NB4 (cell line): ENCODE measurements at regions not wholly inside any gene's neighbourhood (a gene's known extent, or its start where the extent isn't known, plus 50 kb on each side); places are given as distances from the start of the nearest gene placed in this dataset.

Experiments
- DNase-seq: peaks from one replicate; pipeline ENCODE4 v3.0.0; 2010; ENCODE audit warnings: low read depth
- H3K4me3 ChIP-seq: one replicate; pipeline ENCODE4 v1.5.1; 2011; ENCODE audit warnings: mild to moderate bottlenecking, low read depth, low read length, moderate library complexity
- CTCF ChIP-seq: IDR thresholded peaks from one replicate; pipeline ENCODE4 v1.5.1; 2012; ENCODE audit warnings: low read depth, low read length
- MAX ChIP-seq: IDR thresholded peaks from 2 replicates; pipeline ENCODE4 v1.6.1; 2011; ENCODE audit warnings: low read depth, low read length
- MYC ChIP-seq: IDR thresholded peaks from 2 replicates; pipeline ENCODE4 v1.6.1; 2011; ENCODE audit warnings: low read depth, low read length
- POLR2A ChIP-seq: IDR thresholded peaks from 2 replicates; pipeline ENCODE4 v1.6.1; 2011; ENCODE audit warnings: mild to moderate bottlenecking; ENCODE audit not compliant: insufficient read length; ENCODE audit errors: extremely low read depth

DNA sequence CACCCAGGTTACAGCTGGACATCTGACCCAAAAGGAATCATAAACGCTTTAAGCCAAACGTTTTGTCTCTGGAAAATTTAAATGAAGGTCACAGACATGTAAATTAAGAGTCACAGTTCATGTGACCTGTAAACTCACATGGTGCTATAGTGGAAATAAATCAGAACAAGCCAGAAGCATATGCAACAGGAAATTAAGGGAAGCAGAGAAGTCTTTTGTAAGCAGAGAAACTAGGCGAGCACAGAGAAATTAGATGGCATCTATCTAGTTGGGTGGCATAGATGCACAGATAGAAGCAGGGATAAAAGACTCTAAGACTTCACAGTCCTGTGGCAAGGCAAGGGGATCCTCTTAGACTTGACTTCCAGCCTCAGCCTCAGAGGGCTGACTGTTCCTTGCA, 264.8 kb downstream of the GASK1B start:
- no peak for TF ChIP-seq MYC
- no peak for TF ChIP-seq MAX
- TF ChIP-seq POLR2A, result no peak
- no peak for TF ChIP-seq CTCF
- DNase-seq, result no peak
- H3K4me3 ChIP-seq, result no peak overlapping the region

GRCh38 chr4:157907226-157907946, 265.4 kb downstream of the GASK1B start:
- H3K4me3 ChIP-seq, result no peak overlapping the region
- TF ChIP-seq POLR2A (no peak), CTCF (no peak), MAX (no peak), MYC (no peak)
- no peak for DNase-seq

- TF ChIP-seq POLR2A, result no peak
- no peak for TF ChIP-seq CTCF
- TF ChIP-seq MAX, result no peak
- no peak for TF ChIP-seq MYC
- no peak overlapping the region for H3K4me3 ChIP-seq
- DNase-seq, result no peak
These were observed 273.8 kb downstream of the GASK1B start for GRCh38 chr4:157898836-157899605.

- H3K4me3 ChIP-seq, result no peak overlapping the region
- DNase-seq, result no peak
- TF ChIP-seq MAX (no peak), POLR2A (no peak), CTCF (no peak), MYC (no peak)
These were observed 274.9 kb downstream of the GASK1B start for GRCh38 chr4:157897855-157898370.

DNA sequence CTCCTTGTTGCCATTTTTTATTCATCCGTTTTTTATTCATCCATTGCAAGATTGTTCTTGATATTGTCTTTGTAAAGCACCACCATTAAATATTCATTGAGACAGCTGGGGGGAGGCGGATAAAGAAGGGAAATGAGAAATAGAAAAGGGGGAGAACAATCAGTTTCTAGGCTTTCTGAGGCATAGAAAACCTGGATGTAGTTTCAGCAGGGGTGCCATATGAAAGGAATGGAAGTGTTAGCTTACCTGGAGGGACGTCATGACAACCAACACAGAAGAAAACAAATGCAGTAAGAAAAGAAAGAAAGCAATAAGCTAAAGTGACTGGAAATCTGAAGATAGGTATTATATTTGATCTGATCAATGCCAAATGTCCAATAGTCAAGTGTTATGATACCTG, 276.1 kb downstream of the GASK1B start:
- no peak overlapping the region for H3K4me3 ChIP-seq
- no peak for TF ChIP-seq MYC
- TF ChIP-seq POLR2A, result no peak
- no peak for TF ChIP-seq MAX
- TF ChIP-seq CTCF, result no peak
- no peak for DNase-seq
